CD14-positive monocyte (primary cell): ENCODE measurements at regions not wholly inside any gene's neighbourhood (a gene's known extent, or its start where the extent isn't known, plus 50 kb on each side); places are given as distances from the start of the nearest gene placed in this dataset.

ENCODE experiments used
- DNase-seq, 3 donors: peaks; one replicate each; pipeline ENCODE4 v3.0.0-alpha.2; 2011 to 2022
- H2AFZ ChIP-seq: 2 replicates; pipeline ENCODE4 v1.6.0; 2012; ENCODE audit warnings: mild to moderate bottlenecking, low read depth, low read length, inconsistent platforms; ENCODE audit not compliant: insufficient read depth, poor library complexity, severe bottlenecking
- H3K27ac ChIP-seq, 2 donors: 1 replicate in 1 of 2; 2 replicates in 1 of 2; pipeline ENCODE4 v1.5.1; 2012 to 2013; ENCODE audit warnings: low read length in 2 of 2, control low read depth in 1 of 2, inconsistent platforms in 1 of 2, low read depth in 1 of 2, mild to moderate bottlenecking in 1 of 2
- H3K27me3 ChIP-seq, 2 donors: one replicate each; pipeline versions ENCODE4 v1.6.0 to v1.6.1; 2011 to 2013; ENCODE audit warnings: low read length in 2 of 2; ENCODE audit not compliant: control insufficient read depth in 2 of 2, insufficient read depth in 2 of 2
- H3K36me3 ChIP-seq, 2 donors: replicated peaks in 1 of 2; 1 replicate in 1 of 2; 2 replicates in 1 of 2; pipeline versions ENCODE4 v1.5.1 to v1.6.1; 2012 to 2013; ENCODE audit warnings: low read length in 2 of 2, control low read depth in 1 of 2, inconsistent platforms in 1 of 2, mild to moderate bottlenecking in 1 of 2; ENCODE audit not compliant: insufficient read depth in 2 of 2, control insufficient read depth in 1 of 2
- H3K4me1 ChIP-seq, 2 donors: 1 replicate in 1 of 2; 2 replicates in 1 of 2; pipeline versions ENCODE4 v1.5.1 to v1.6.1; 2012 to 2013; ENCODE audit warnings: low read length in 2 of 2, control low read depth in 1 of 2, inconsistent platforms in 1 of 2, mild to moderate bottlenecking in 1 of 2, moderate library complexity in 1 of 2; ENCODE audit not compliant: insufficient read depth in 2 of 2, control insufficient read depth in 1 of 2
- H3K4me2 ChIP-seq: replicated peaks from 2 replicates; pipeline ENCODE3; 2012; ENCODE audit warnings: low read length, moderate library complexity, mild to moderate bottlenecking; ENCODE audit not compliant: poor library complexity, severe bottlenecking; ENCODE audit errors: extremely low read depth
- H3K4me3 ChIP-seq, 3 experiments: fragments of 200-600 bp in 1 of 3; sonication (generic) in 1 of 3; replicated peaks in 1 of 3; 1 replicate in 2 of 3; 2 replicates in 1 of 3; pipeline ENCODE4 v1.5.1; 2011 to 2013; ENCODE audit warnings: low read length in 3 of 3, mild to moderate bottlenecking in 3 of 3, control low read depth in 2 of 3, low read depth in 2 of 3, inconsistent platforms in 1 of 3, moderate library complexity in 1 of 3
- H3K79me2 ChIP-seq: 2 replicates; pipeline ENCODE4 v1.6.0; 2012; ENCODE audit warnings: mild to moderate bottlenecking, control low read depth, inconsistent platforms, low read length, moderate library complexity; ENCODE audit not compliant: insufficient read depth
- H3K9ac ChIP-seq: 2 replicates; pipeline ENCODE4 v1.6.0; 2017; ENCODE audit warnings: low read length, mild to moderate bottlenecking; ENCODE audit not compliant: insufficient read depth, poor library complexity, severe bottlenecking
- H3K9me3 ChIP-seq, 2 donors: replicated peaks in 1 of 2; 1 replicate in 1 of 2; 2 replicates in 1 of 2; pipeline versions ENCODE4 v1.5.1 to v1.6.1; 2012 to 2013; ENCODE audit warnings: low read length in 2 of 2, control low read depth in 1 of 2; ENCODE audit not compliant: control insufficient read depth in 1 of 2, insufficient read depth in 1 of 2
- H4K20me1 ChIP-seq: 2 replicates; pipeline ENCODE4 v1.6.0; 2012; ENCODE audit warnings: mild to moderate bottlenecking, low read length, control low read depth, moderate library complexity; ENCODE audit not compliant: insufficient read depth
- H3K27ac Mint-ChIP-seq, 7 donors: one replicate each; pipeline ENCODE4 v1.8.0; 2020; ENCODE audit warnings: mild to moderate bottlenecking in 7 of 7, mixed read lengths in 7 of 7, moderate library complexity in 6 of 7, inconsistent platforms in 2 of 7
- H3K27me3 Mint-ChIP-seq, 3 donors: one replicate each; pipeline ENCODE4 v1.8.0; 2021 to 2022; ENCODE audit warnings: low read depth in 3 of 3, mild to moderate bottlenecking in 3 of 3, mixed read lengths in 3 of 3, moderate library complexity in 3 of 3, inconsistent platforms in 1 of 3
- H3K36me3 Mint-ChIP-seq, 2 donors: one replicate each; pipeline ENCODE4 v1.8.0; 2020; ENCODE audit warnings: mixed read lengths in 2 of 2, inconsistent platforms in 1 of 2, mild to moderate bottlenecking in 1 of 2
- H3K4me1 Mint-ChIP-seq: one replicate; pipeline ENCODE4 v1.8.0; 2020; ENCODE audit warnings: mild to moderate bottlenecking, mixed read lengths
- H3K4me3 Mint-ChIP-seq, 2 donors: one replicate each; pipeline ENCODE4 v1.8.0; 2020; ENCODE audit warnings: mild to moderate bottlenecking in 2 of 2, mixed read lengths in 2 of 2, moderate library complexity in 1 of 2
- H3K9me3 Mint-ChIP-seq, 7 donors: one replicate each; pipeline ENCODE4 v1.8.0; 2020 to 2022; ENCODE audit warnings: mixed read lengths in 7 of 7, mild to moderate bottlenecking in 6 of 7, moderate library complexity in 6 of 7, inconsistent platforms in 2 of 7
- CTCF ChIP-seq: fragments of 200-600 bp; IDR thresholded peaks from one replicate; pipeline ENCODE4 v1.8.0; 2022; ENCODE audit warnings: antibody characterized with exemption, mild to moderate bottlenecking
- WGBS: methylation state at CpG from one replicate; pipeline ENCODE4 v1.1.5; 2013; ENCODE audit warnings: missing lambda C conversion rate; ENCODE audit not compliant: insufficient coverage; 5-methylcytosine and 5-hydroxymethylcytosine counted together
- intact Hi-C, 2 donors: fragments of 100-400 bp; cut with micrococcal nuclease; formaldehyde crosslinking; loops; one replicate each; pipeline versions ENCODE4 v1.15.0 to v1.15.1; 2023

- Histone ChIP-seq H3K79me2 (no peaks in the 10 kb centered on the region), H3K4me2 (no peak overlapping the region), H3K4me1 (no peaks in the 10 kb centered on the region), H3K9me3 (no peaks in the 10 kb centered on the region), H4K20me1 (no peaks in the 10 kb centered on the region), H3K9ac (no peak overlapping the region), H3K36me3 (no peaks in the 10 kb centered on the region), H3K27ac (no peak overlapping the region), H2AFZ (no peak overlapping the region), H3K4me3 (no peak overlapping the region), H3K27me3 (no peaks in the 10 kb centered on the region)
- intact Hi-C loops = no loop called here
- H3K27ac Mint-ChIP-seq = no peak overlapping the region
- 80% methylated on average over 2 of the region's 6 CpGs for WGBS
- H3K4me3 Mint-ChIP-seq = no peak overlapping the region
- H3K27me3 Mint-ChIP-seq = peaks cover 0 to 1% (median 0%) of the 10 kb centered on the region in 3 donors
- H3K9me3 Mint-ChIP-seq = peaks cover 0 to 8% (median 3%) of the 10 kb centered on the region in 7 donors
- no peak for TF ChIP-seq CTCF
- DNase-seq = no peak
- no peaks in the 10 kb centered on the region for H3K36me3 Mint-ChIP-seq
- no peaks in the 10 kb centered on the region for H3K4me1 Mint-ChIP-seq
These were observed 272.5 kb upstream of the KLHL29 start for GRCh38 chr2:23112517-23112916.

DNA sequence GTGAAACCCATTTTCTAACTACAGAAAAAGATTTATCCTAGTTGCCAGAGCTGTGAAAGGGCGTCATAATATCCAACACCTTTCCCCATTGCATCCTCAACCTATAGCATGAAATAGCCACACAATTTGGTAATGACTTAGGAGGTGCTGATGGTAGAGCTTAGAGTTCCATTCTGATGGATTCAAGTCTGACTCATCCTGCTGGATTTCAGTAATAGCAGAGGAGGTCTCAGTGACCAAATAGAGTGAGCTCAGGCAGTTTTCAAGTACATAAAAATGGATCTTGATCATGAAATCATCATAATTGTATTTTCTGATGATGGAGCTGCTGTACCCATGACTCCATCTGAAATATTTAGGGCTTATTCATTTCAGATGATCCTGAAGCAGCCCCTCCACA, 270.7 kb upstream of the KLHL29 start:
- H3K79me2 ChIP-seq = no peaks in the 10 kb centered on the region
- WGBS = no CpG with 5 or more reads among the region's 1 CpG
- intact Hi-C loops = no loop called here
- no peak overlapping the region for H3K4me2 ChIP-seq
- no peak overlapping the region for H2AFZ ChIP-seq
- no peak for TF ChIP-seq CTCF
- no peaks in the 10 kb centered on the region for H4K20me1 ChIP-seq
- Mint-ChIP-seq H3K27me3 (peaks cover 0 to 1% (median 0%) of the 10 kb centered on the region in 3 donors), H3K4me3 (no peak overlapping the region), H3K9me3 (peaks cover 0 to 9% (median 3%) of the 10 kb centered on the region in 7 donors), H3K27ac (no peak overlapping the region), H3K4me1 (no peaks in the 10 kb centered on the region), H3K36me3 (no peaks in the 10 kb centered on the region)
- H3K27me3 ChIP-seq = no peaks in the 10 kb centered on the region
- H3K9me3 ChIP-seq = no peaks in the 10 kb centered on the region
- H3K4me3 ChIP-seq = no peak overlapping the region
- no peak overlapping the region for H3K9ac ChIP-seq
- no peak overlapping the region for H3K27ac ChIP-seq
- H3K4me1 ChIP-seq = no peaks in the 10 kb centered on the region
- no peaks in the 10 kb centered on the region for H3K36me3 ChIP-seq
- DNase-seq = no peak
